ENCODE measurements at regions not wholly inside any gene's neighbourhood (a gene's known extent, or its start where the extent isn't known, plus 50 kb on each side); places are given as distances from the start of the nearest gene placed in this dataset.

DNA sequence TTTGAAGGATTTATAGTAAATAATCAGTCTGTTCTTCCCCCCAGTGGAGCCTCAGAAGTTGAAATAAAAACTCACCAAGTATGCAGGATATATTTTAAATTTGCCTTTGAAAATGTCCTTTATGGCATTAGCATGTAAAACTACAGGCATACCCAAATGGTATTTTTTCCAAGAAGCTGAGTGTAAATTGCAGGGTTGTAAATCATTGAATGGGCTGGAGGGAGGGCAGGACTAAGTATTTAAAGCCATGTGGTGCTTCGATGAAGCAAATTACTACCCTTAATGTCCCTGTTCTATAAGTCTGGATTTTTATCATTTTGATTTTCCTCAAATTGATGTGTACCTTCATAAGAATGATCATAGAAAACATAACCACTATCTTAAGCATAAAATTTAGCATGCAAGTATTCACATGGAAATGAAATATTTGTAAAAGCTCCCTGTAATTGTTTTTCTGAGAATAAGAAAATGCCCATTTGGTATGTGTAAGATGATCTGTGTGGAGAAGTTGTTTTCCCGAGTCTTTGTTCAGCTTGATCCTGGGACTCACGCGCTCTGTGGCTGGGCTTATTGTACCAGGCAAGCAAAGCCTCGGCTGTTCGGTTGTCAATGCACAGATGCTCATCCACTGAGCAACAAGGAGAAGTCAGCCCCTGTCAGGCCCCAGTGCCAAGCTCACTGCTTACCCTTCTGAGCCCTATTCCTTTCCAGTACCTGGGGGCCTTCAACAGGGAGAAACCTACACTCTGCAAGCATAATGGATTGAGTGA lies 66.7 kb downstream of the CD164 start:
- Mint-ChIP-seq H3K36me3 (no peaks in the 10 kb centered on the region), H3K4me3 (no peak overlapping the region), H3K27ac (no peak overlapping the region), H3K9me3 (no peaks in the 10 kb centered on the region), H3K4me1 (peaks cover 8% of the 10 kb centered on the region), H3K27me3 (ENCODE audit: insufficient read depth, low read depth) (peaks cover 4% of the 10 kb centered on the region)
- Histone ChIP-seq H3K27ac (no peak overlapping the region), H3K4me2 (no peak overlapping the region), H2AFZ (replicated peaks) (no peak overlapping the region), H3F3A (ENCODE audit: low read depth) (no peaks in the 10 kb centered on the region), H3K4me1 (peaks cover 15% of the 10 kb centered on the region), H4K20me1 (ENCODE audit: low read depth) (no peaks in the 10 kb centered on the region), H3K79me2 (ENCODE audit: low read depth) (no peaks in the 10 kb centered on the region), H3K9ac (no peak overlapping the region), H3K4me3 (no peak overlapping the region), H3K9me3 (ENCODE audit: low read depth) (no peaks in the 10 kb centered on the region), H3K27me3 (no peaks in the 10 kb centered on the region), H3K36me3 (no peaks in the 10 kb centered on the region)
- peak; percentile 59 for DNase-seq (ENCODE audit: low spot score)
- TF ChIP-seq, protein P1, sequence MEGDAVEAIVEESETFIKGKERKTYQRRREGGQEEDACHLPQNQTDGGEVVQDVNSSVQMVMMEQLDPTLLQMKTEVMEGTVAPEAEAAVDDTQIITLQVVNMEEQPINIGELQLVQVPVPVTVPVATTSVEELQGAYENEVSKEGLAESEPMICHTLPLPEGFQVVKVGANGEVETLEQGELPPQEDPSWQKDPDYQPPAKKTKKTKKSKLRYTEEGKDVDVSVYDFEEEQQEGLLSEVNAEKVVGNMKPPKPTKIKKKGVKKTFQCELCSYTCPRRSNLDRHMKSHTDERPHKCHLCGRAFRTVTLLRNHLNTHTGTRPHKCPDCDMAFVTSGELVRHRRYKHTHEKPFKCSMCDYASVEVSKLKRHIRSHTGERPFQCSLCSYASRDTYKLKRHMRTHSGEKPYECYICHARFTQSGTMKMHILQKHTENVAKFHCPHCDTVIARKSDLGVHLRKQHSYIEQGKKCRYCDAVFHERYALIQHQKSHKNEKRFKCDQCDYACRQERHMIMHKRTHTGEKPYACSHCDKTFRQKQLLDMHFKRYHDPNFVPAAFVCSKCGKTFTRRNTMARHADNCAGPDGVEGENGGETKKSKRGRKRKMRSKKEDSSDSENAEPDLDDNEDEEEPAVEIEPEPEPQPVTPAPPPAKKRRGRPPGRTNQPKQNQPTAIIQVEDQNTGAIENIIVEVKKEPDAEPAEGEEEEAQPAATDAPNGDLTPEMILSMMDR (IDR thresholded peaks at IDR 0.05), result no peak
- TF ChIP-seq EZH2 (IDR thresholded peaks at IDR 0.05), result no peak
- TF ChIP-seq EZH2phosphoT487 (IDR thresholded peaks at IDR 0.05), result no peak

DNA sequence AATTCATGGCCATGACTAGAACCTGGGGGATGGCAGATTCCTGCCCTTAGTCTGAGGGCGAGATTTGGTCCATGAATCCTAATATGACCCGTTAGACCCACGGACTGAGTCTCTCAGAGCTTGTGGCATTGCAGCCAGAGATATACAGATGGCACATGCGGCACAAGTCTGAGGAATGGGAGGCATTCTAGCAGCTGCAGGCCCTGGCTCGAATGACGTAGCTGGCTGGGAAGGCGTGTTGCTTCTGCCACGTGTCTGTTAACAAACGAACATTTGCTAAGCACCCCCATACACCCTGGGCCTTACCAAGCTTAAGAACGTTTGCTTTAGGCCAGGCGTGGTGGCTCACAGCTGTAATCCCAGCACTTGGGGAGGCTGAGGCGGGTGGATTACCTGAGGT lies 68.0 kb downstream of the CD164 start:
- Histone ChIP-seq H3K9me3 (ENCODE audit: low read depth) (no peaks in the 10 kb centered on the region), H3K36me3 (no peaks in the 10 kb centered on the region), H3K79me2 (ENCODE audit: low read depth) (no peaks in the 10 kb centered on the region), H3K4me1 (peaks cover 15% of the 10 kb centered on the region), H3K27ac (no peak overlapping the region), H3K9ac (no peak overlapping the region), H3K4me2 (no peak overlapping the region), H3K27me3 (no peaks in the 10 kb centered on the region), H3F3A (ENCODE audit: low read depth) (no peaks in the 10 kb centered on the region), H3K4me3 (no peak overlapping the region), H2AFZ (replicated peaks) (no peak overlapping the region), H4K20me1 (ENCODE audit: low read depth) (no peaks in the 10 kb centered on the region)
- TF ChIP-seq EZH2 (IDR thresholded peaks at IDR 0.05) (no peak), EZH2phosphoT487 (IDR thresholded peaks at IDR 0.05) (no peak)
- TF ChIP-seq, protein P1 (IDR thresholded peaks at IDR 0.05), result no peak
- Mint-ChIP-seq H3K9me3 (no peaks in the 10 kb centered on the region), H3K4me1 (peaks cover 8% of the 10 kb centered on the region), H3K36me3 (no peaks in the 10 kb centered on the region), H3K4me3 (no peak overlapping the region), H3K27me3 (ENCODE audit: insufficient read depth, low read depth) (peaks cover 4% of the 10 kb centered on the region), H3K27ac (no peak overlapping the region)
- no peak for DNase-seq (ENCODE audit: low spot score)

DNA sequence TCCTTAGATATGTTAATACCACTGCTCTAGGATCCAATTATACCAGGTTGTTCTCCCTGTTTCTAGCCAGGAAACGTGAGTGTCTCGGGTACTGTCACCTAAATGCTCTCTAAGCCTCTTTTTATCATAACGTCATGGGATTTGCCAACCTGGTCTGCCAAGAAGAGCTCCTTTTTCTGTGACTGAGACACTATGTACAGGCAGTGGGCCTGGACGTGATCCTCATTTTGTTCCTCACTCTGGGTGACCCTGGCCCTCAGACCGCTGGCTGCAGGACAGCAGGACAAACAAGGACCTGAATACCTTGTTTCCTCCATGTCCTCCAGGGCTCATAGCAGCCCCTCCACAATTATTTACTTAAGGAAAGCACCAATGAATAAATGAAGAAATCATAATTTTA lies 69.1 kb downstream of the CD164 start:
- TF ChIP-seq EZH2phosphoT487 (IDR thresholded peaks at IDR 0.05), result no peak
- TF ChIP-seq, protein P1 (IDR thresholded peaks at IDR 0.05), result no peak
- TF ChIP-seq EZH2 (IDR thresholded peaks at IDR 0.05), result no peak
- no peak overlapping the region for H3K27ac ChIP-seq
- no peaks in the 10 kb centered on the region for H3K9me3 ChIP-seq (ENCODE audit: low read depth)
- H3K4me1 Mint-ChIP-seq, result peaks cover 3% of the 10 kb centered on the region
- no peak overlapping the region for H2AFZ ChIP-seq (replicated peaks)
- H3K27me3 Mint-ChIP-seq (ENCODE audit: insufficient read depth, low read depth), result peaks cover 2% of the 10 kb centered on the region
- H3K4me2 ChIP-seq, result no peak overlapping the region
- H3K36me3 ChIP-seq, result no peaks in the 10 kb centered on the region
- no peak overlapping the region for H3K4me3 Mint-ChIP-seq
- no peaks in the 10 kb centered on the region for H3K9me3 Mint-ChIP-seq
- H3K4me1 ChIP-seq, result peaks cover 8% of the 10 kb centered on the region
- H3K36me3 Mint-ChIP-seq, result no peaks in the 10 kb centered on the region
- no peaks in the 10 kb centered on the region for H3F3A ChIP-seq (ENCODE audit: low read depth)
- no peak overlapping the region for H3K9ac ChIP-seq
- H4K20me1 ChIP-seq (ENCODE audit: low read depth), result no peaks in the 10 kb centered on the region
- no peak for DNase-seq (ENCODE audit: low spot score)
- H3K27me3 ChIP-seq, result no peaks in the 10 kb centered on the region
- H3K79me2 ChIP-seq (ENCODE audit: low read depth), result no peaks in the 10 kb centered on the region
- H3K27ac Mint-ChIP-seq, result no peak overlapping the region
- H3K4me3 ChIP-seq, result no peak overlapping the region
